ENCODE measurements at regions not wholly inside any gene's neighbourhood (a gene's known extent, or its start where the extent isn't known, plus 50 kb on each side); places are given as distances from the start of the nearest gene placed in this dataset.

DNA sequence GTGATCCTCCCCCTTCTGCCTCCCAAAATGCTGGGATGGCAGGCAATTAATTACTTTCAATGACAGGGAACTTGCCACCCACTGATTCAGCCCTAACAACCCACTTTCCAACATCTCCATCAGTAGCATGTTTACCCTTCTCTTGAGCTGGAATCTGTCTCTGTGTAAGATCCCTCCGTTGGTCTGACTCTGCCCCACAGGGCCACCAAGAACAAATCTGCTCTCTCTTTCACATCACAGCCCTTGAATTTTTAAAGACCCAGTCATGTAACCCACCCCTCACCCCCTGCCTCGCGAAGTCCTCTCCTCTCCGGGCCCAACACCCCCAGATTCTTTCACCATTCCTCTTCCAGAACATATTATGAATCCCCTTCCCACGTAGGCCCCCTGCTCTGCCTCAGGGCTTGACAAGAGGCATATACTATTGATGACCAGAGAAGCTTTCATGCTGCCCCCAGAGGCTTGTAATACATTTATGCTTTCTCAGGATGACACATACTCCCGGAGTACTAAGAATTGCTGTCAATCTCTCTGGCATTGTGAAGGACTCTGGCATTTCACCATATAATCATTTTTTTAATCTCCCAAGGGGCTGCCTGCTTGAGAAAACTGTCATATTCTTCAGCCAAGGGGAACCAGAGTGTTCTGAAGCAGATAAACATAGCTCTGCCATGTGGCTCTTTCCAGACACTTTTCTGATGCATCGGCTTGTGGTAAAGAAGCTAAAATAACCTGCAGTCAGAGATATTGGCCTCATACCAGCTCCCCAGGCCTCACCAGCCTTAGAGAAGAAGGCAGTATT lies 179.2 kb upstream of the AUTS2 start:
- H4K91ac ChIP-seq (ENCODE audit: insufficient read depth, low read depth, low read length), result no peak overlapping the region
- dilution Hi-C loops (cut with HindIII; ENCODE audit: low sequenced_read_pairs, unreplicated experiment), result no loop called here
- intact Hi-C loops (cut with micrococcal nuclease), result no loop called here
- H2BK5ac ChIP-seq (ENCODE audit: low read depth, low read length, poor library complexity, severe bottlenecking), result no peak overlapping the region
- no peaks in the 10 kb centered on the region for H4K20me1 ChIP-seq (ENCODE audit: insufficient read depth, low read length)
- WGBS, 2 experiments (ENCODE audit: extremely low coverage in 2 of 2, insufficient read length in 1 of 2), result 80% methylated on average over 1 of the region's 7 CpGs; no CpG with 5 or more reads in 1 of the 2 experiments
- H3K9me1 ChIP-seq (ENCODE audit: insufficient read depth, low read length), result no peaks in the 10 kb centered on the region
- DNase-seq (no peak), ATAC-seq (ENCODE audit: low read depth) (no peak)
- POLR2A ChIA-PET (ENCODE audit: unreplicated experiment), result no interaction called here
- no peak overlapping the region for H2AFZ ChIP-seq (replicated peaks; ENCODE audit: low read length, poor library complexity)
- H2BK120ac ChIP-seq (ENCODE audit: low read depth, low read length), result no peak overlapping the region
- TF ChIP-seq POLR2A (IDR thresholded peaks at IDR 0.05; ENCODE audit: low read depth, low read length) (no peak), CEBPB (IDR thresholded peaks at IDR 0.05; ENCODE audit: low read depth, low read length) (no peak), MAFK (IDR thresholded peaks at IDR 0.05; ENCODE audit: low read depth, low read length) (no peak), RAD21 (IDR thresholded peaks at IDR 0.05; ENCODE audit: low read length) (no peak), NFE2L2 (IDR thresholded peaks at IDR 0.05; ENCODE audit: low read depth, low read length) (no peak), MAZ (IDR thresholded peaks at IDR 0.05; ENCODE audit: borderline replicate concordance, low read depth, low read length) (no peak), RFX5 (IDR thresholded peaks at IDR 0.05; ENCODE audit: low read depth, low read length) (no peak), RCOR1 (IDR thresholded peaks at IDR 0.05; ENCODE audit: insufficient replicate concordance, low read length) (no peak), BHLHE40 (IDR thresholded peaks at IDR 0.05; ENCODE audit: low read depth, low read length) (no peak), FOS (IDR thresholded peaks at IDR 0.05; ENCODE audit: low read depth, low read length) (no peak), SMC3 (IDR thresholded peaks at IDR 0.05; ENCODE audit: low read depth, low read length) (no peak)
- H3K9ac ChIP-seq (ENCODE audit: low read depth, low read length), result no peak overlapping the region
- no peaks in the 10 kb centered on the region for H3K36me3 ChIP-seq (ENCODE audit: control insufficient read depth, insufficient read depth, low read length)
- no peak overlapping the region for H3K18ac ChIP-seq (ENCODE audit: low read depth, low read length)
- H2BK15ac ChIP-seq (ENCODE audit: low read depth, low read length), result no peak overlapping the region
- peaks cover 7% of the 10 kb centered on the region for H3K9me3 ChIP-seq (ENCODE audit: control insufficient read depth, insufficient read depth, low read length)
- H3K4me2 ChIP-seq (ENCODE audit: low read depth, low read length), result no peak overlapping the region
- no peak overlapping the region for H2AK5ac ChIP-seq (ENCODE audit: low read depth, low read length)
- H3K27me3 ChIP-seq (ENCODE audit: control insufficient read depth, insufficient read depth, low read length), result no peaks in the 10 kb centered on the region
- in situ Hi-C loops (cut with MboI; ENCODE audit: low sequenced_read_pairs), result no loop called here
- no peak overlapping the region for H3K4ac ChIP-seq (ENCODE audit: low read depth, low read length)
- H3K27ac ChIP-seq (ENCODE audit: insufficient read depth, low read length), result no peak overlapping the region
- H3K56ac ChIP-seq (ENCODE audit: extremely low read depth, insufficient read depth, low read length), result no peak overlapping the region
- H3K4me1 ChIP-seq (ENCODE audit: control insufficient read depth, insufficient read depth, low read length), result no peaks in the 10 kb centered on the region
- no peak overlapping the region for H3K4me3 ChIP-seq (ENCODE audit: insufficient read depth, low read depth, low read length)
- H3K14ac ChIP-seq (replicated peaks; ENCODE audit: low read depth, low read length), result no peak overlapping the region
- CTCF ChIA-PET, result no interaction called here
- no peak overlapping the region for H4K8ac ChIP-seq (ENCODE audit: low read depth in 2 of 2, low read length in 2 of 2)
- H2BK20ac ChIP-seq (ENCODE audit: low read depth, low read length), result no peak overlapping the region
- no peaks in the 10 kb centered on the region for H3K79me1 ChIP-seq (ENCODE audit: low read depth in 1 of 2, low read length in 2 of 2)
- H3K23ac ChIP-seq (ENCODE audit: low read depth, low read length), result no peak overlapping the region
- H2AK9ac ChIP-seq (replicated peaks; ENCODE audit: low read depth, low read length, poor library complexity), result no peak overlapping the region
- BruUV-seq (replicated peaks), result no TSS peak
- H4K5ac ChIP-seq (ENCODE audit: low read depth, low read length), result no peak overlapping the region

Measured in IMR-90 (cell line).